ENCODE measurements at regions not wholly inside any gene's neighbourhood (a gene's known extent, or its start where the extent isn't known, plus 50 kb on each side); places are given as distances from the start of the nearest gene placed in this dataset.

DNA sequence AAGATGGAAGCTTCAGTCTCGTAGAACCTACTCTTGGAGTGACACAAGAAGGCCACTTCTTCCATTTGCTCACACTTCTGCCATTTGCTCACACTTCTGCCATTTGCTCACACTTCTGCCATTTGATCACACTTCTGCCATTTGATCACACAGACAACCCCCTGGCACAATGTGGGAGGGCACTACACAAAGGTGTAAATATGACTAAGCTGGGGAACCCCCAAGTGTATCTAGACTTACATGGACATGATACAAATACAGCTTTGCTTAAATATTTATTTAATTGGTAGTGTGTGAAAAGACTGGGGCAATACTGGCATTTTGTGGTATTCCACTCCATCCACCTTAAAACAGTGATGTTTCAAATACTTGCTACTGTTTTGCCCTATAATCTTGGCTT, 296.2 kb upstream of the PPFIA2 start:
- Histone ChIP-seq H3K4me3 (ENCODE audit: control insufficient read depth in 2 of 3, extremely low read depth in 1 of 3, insufficient read depth in 2 of 3, low read depth in 1 of 3, low read length in 3 of 3) (no peak overlapping the region), H3K9me1 (ENCODE audit: control insufficient read depth, extremely low read depth, insufficient read depth, low read length) (no peaks in the 10 kb centered on the region), H3K27ac (ENCODE audit: control insufficient read depth, insufficient read depth, low read length) (no peak overlapping the region), H2AFZ (ENCODE audit: control insufficient read depth, low read length) (no peak overlapping the region), H3K9me3 (ENCODE audit: control insufficient read depth, low read depth, low read length) (no peaks in the 10 kb centered on the region), H3K79me2 (ENCODE audit: control insufficient read depth, insufficient read depth, low read length) (no peaks in the 10 kb centered on the region), H3K27me3 (ENCODE audit: control insufficient read depth, extremely low read depth, insufficient read depth, low read length) (no peaks in the 10 kb centered on the region), H3K9ac (ENCODE audit: control insufficient read depth, extremely low read depth, insufficient read depth, low read length) (no peak overlapping the region), H3K36me3 (ENCODE audit: control insufficient read depth in 2 of 2, extremely low read depth in 1 of 2, insufficient read depth in 2 of 2, low read length in 2 of 2) (no peaks in the 10 kb centered on the region), H4K20me1 (ENCODE audit: control insufficient read depth, extremely low read depth, insufficient read depth, low read length) (no peaks in the 10 kb centered on the region), H3K4me1 (ENCODE audit: control insufficient read depth, extremely low read depth, insufficient read depth, low read length) (peaks cover 11% of the 10 kb centered on the region), H3K4me2 (ENCODE audit: control insufficient read depth, extremely low read depth, insufficient read depth, low read depth, low read length) (no peak overlapping the region)
- no peak for FAIRE-seq
- no peak for TF ChIP-seq CTCF (optimal IDR thresholded peaks at IDR 0.05 in 1 of 3, IDR thresholded peaks at IDR 0.05 in 1 of 3, conservative IDR thresholded peaks at IDR 0.05 in 1 of 3; ENCODE audit: extremely low read depth in 1 of 3, insufficient read depth in 2 of 3, low read length in 3 of 3)
- no peak for TF ChIP-seq EZH2 (IDR thresholded peaks at IDR 0.05; ENCODE audit: low read length)
- dilution Hi-C loops (cut with MboI; ENCODE audit: extremely low pct_ligation_motif_present, low sequenced_read_pairs): no loop called here
- no peak for DNase-seq (ENCODE audit: low read depth, low spot score)

DNA sequence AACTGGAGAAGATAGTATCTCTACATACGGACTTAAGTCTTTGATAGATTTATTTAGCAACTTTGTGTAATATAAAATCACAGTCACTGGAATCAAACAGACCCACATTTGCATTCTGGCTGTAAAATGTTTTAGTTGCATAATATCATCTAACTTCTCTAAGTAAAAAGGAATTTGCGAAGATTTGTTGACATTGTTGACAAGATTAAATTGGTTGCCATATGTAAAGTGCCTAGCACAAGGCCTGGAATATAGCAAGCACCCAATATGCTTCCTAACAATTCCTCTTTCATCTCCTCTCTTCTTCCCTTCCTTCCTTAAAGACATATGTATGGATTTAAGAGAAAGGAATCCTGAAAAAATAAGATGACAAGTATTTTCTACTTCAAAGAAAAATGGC, 295.4 kb upstream of the PPFIA2 start:
- no peak overlapping the region for H3K27ac ChIP-seq (ENCODE audit: control insufficient read depth, insufficient read depth, low read length)
- H3K9me3 ChIP-seq (ENCODE audit: control insufficient read depth, low read depth, low read length): no peaks in the 10 kb centered on the region
- no peaks in the 10 kb centered on the region for H3K36me3 ChIP-seq (ENCODE audit: control insufficient read depth in 2 of 2, extremely low read depth in 1 of 2, insufficient read depth in 2 of 2, low read length in 2 of 2)
- dilution Hi-C loops (cut with MboI; ENCODE audit: extremely low pct_ligation_motif_present, low sequenced_read_pairs): no loop called here
- TF ChIP-seq CTCF (optimal IDR thresholded peaks at IDR 0.05 in 1 of 3, IDR thresholded peaks at IDR 0.05 in 1 of 3, conservative IDR thresholded peaks at IDR 0.05 in 1 of 3; ENCODE audit: extremely low read depth in 1 of 3, insufficient read depth in 2 of 3, low read length in 3 of 3) (no peak), EZH2 (IDR thresholded peaks at IDR 0.05; ENCODE audit: low read length) (no peak)
- no peak overlapping the region for H3K4me2 ChIP-seq (ENCODE audit: control insufficient read depth, extremely low read depth, insufficient read depth, low read depth, low read length)
- H4K20me1 ChIP-seq (ENCODE audit: control insufficient read depth, extremely low read depth, insufficient read depth, low read length): no peaks in the 10 kb centered on the region
- DNase-seq (ENCODE audit: low read depth, low spot score) (no peak), FAIRE-seq (no peak)
- peaks cover 11% of the 10 kb centered on the region for H3K4me1 ChIP-seq (ENCODE audit: control insufficient read depth, extremely low read depth, insufficient read depth, low read length)
- H3K27me3 ChIP-seq (ENCODE audit: control insufficient read depth, extremely low read depth, insufficient read depth, low read length): no peaks in the 10 kb centered on the region
- no peak overlapping the region for H3K4me3 ChIP-seq (ENCODE audit: control insufficient read depth in 2 of 3, extremely low read depth in 1 of 3, insufficient read depth in 2 of 3, low read depth in 1 of 3, low read length in 3 of 3)
- no peak overlapping the region for H3K9ac ChIP-seq (ENCODE audit: control insufficient read depth, extremely low read depth, insufficient read depth, low read length)
- no peaks in the 10 kb centered on the region for H3K9me1 ChIP-seq (ENCODE audit: control insufficient read depth, extremely low read depth, insufficient read depth, low read length)
- H2AFZ ChIP-seq (ENCODE audit: control insufficient read depth, low read length): peak overlapping the region; percentile 20
- no peaks in the 10 kb centered on the region for H3K79me2 ChIP-seq (ENCODE audit: control insufficient read depth, insufficient read depth, low read length)
